ENCODE measurements at regions not wholly inside any gene's neighbourhood (a gene's known extent, or its start where the extent isn't known, plus 50 kb on each side); places are given as distances from the start of the nearest gene placed in this dataset.

DNA sequence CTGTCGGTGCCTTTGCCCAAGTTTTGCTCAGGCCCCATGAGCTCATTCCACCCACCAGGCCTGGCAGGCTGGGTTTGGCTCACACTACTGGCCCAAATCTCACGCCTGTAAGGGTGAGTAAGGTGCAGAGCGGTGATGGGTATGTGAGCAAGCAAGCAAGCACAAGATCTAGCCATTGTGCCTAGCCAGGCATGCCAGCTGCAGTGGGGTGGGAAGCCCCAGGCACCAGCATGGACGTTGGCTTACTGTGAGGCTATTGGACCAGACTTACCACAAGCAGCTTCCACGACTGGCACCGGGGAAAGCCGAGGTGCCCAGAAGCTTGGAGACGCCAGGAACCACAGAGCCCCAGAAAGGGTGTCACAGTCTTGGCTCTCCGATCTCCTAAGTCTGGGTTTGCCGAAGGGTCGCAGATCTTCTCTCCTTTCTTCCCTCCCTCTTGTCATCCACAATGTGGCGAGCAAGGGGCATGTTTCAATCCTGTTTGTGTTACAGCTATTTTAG is 2659.4 kb upstream of the PCDH20 start (continued):
- TF ChIP-seq, protein P1, sequence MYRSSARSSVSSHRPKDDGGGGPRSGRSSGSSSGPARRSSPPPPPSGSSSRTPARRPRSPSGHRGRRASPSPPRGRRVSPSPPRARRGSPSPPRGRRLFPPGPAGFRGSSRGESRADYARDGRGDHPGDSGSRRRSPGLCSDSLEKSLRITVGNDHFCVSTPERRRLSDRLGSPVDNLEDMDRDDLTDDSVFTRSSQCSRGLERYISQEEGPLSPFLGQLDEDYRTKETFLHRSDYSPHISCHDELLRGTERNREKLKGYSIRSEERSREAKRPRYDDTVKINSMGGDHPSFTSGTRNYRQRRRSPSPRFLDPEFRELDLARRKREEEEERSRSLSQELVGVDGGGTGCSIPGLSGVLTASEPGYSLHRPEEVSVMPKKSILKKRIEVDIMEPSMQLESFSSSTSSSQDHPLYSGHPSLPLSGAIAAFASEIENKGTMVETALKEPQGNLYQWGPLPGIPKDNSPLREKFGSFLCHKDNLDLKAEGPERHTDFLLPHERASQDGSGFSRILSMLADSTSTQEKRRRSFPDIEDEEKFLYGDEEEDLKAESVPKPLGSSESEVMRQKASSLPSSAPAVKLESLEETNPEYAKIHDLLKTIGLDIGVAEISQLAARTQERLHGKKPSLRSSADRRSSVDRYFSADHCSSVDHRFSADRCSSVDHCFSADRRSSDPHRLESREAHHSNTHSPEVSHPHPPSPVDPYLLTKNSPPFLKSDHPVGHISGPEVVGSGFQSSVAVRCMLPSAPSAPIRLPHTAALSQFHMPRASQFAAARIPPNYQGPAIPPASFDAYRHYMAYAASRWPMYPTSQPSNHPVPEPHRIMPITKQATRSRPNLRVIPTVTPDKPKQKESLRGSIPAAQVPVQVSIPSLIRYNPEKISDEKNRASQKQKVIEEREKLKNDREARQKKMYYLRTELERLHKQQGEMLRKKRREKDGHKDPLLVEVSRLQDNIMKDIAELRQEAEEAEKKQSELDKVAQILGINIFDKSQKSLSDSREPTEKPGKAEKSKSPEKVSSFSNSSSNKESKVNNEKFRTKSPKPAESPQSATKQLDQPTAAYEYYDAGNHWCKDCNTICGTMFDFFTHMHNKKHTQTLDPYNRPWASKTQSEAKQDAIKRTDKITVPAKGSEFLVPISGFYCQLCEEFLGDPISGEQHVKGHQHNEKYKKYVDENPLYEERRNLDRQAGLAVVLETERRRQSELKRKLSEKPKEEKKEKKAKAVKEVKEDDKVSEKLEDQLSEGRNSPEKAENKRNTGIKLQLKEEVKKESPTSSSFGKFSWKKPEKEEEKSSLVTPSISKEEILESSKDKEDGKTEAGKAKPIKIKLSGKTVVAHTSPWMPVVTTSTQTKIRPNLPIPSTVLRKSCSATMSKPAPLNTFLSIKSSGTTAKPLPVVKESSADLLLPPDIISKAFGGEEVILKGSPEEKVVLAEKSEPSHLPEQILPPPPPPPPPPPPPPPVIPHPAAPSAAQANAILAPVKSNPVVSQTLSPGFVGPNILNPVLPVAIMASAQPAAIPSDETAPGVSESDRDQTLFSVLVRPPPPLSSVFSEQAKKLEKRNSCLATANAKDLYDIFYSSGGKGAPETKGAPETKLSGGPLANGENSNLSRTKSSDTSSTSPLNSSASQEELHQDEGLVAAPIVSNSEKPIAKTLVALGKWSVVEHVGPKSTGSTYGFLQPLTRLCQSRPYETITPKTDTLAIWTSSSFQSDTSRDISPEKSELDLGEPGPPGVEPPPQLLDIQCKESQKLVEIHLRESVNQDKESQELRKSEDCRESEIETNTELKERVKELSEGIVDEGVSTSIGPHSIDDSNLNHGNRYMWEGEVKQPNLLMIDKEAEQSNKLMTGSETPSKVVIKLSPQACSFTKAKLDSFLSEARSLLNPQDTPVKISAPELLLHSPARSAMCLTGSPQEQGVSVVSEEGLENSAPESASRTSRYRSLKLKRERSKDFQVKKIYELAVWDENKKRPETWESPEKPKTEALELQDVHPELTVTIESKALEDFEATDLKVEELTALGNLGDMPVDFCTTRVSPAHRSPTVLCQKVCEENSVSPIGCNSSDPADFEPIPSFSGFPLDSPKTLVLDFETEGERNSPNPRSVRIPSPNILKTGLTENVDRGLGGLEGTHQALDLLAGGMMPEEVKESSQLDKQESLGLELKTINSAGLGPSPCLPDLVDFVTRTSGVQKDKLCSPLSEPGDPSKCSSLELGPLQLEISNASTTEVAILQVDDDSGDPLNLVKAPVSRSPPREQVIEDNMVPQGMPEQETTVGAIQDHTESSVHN (CRISPR knock-in tag; IDR thresholded peaks at IDR 0.05): no peak
- TF ChIP-seq HNRNPL (IDR thresholded peaks at IDR 0.05; ENCODE audit: low read depth, low read length): peak; percentile 54; the same call in 1 of the 2 replicates
- no peak for TF ChIP-seq RAD21 (CRISPR knock-in tag; IDR thresholded peaks at IDR 0.05)
- no peak for TF ChIP-seq NR1H2 (CRISPR knock-in tag; IDR thresholded peaks at IDR 0.05; ENCODE audit: borderline replicate concordance, low read depth)
- no peak for TF ChIP-seq CC2D1A (CRISPR knock-in tag; IDR thresholded peaks at IDR 0.05)
- TF ChIP-seq CCAR2 (optimal IDR thresholded peaks at IDR 0.05; ENCODE audit: low read depth, low read length): no peak
- no peak for TF ChIP-seq KDM4B (CRISPR knock-in tag; IDR thresholded peaks at IDR 0.05)
- TF ChIP-seq ZNF552 (CRISPR knock-in tag; IDR thresholded peaks at IDR 0.05; ENCODE audit: borderline replicate concordance): no peak
- 0 out of 2 replicates have a peak, but pooled peaks have one; percentile 29 for TF ChIP-seq ZNF446 (CRISPR knock-in tag; IDR thresholded peaks at IDR 0.05)
- no peak for TF ChIP-seq ZNF570 (CRISPR knock-in tag; IDR thresholded peaks at IDR 0.05; ENCODE audit: borderline replicate concordance)
- no peak for TF ChIP-seq SP4 (CRISPR knock-in tag; IDR thresholded peaks at IDR 0.05)
- TF ChIP-seq ZNF790 (CRISPR knock-in tag; IDR thresholded peaks at IDR 0.05; ENCODE audit: borderline replicate concordance): 0 out of 2 replicates have a peak, but pooled peaks have one; percentile 61
- no peak for TF ChIP-seq ZBTB1 (CRISPR knock-in tag; IDR thresholded peaks at IDR 0.05; ENCODE audit: borderline replicate concordance)
- 0 out of 2 replicates have a peak, but pooled peaks have one; percentile 55 for TF ChIP-seq ZNF569 (CRISPR knock-in tag; IDR thresholded peaks at IDR 0.05; ENCODE audit: borderline replicate concordance)
- TF ChIP-seq, protein P2, sequence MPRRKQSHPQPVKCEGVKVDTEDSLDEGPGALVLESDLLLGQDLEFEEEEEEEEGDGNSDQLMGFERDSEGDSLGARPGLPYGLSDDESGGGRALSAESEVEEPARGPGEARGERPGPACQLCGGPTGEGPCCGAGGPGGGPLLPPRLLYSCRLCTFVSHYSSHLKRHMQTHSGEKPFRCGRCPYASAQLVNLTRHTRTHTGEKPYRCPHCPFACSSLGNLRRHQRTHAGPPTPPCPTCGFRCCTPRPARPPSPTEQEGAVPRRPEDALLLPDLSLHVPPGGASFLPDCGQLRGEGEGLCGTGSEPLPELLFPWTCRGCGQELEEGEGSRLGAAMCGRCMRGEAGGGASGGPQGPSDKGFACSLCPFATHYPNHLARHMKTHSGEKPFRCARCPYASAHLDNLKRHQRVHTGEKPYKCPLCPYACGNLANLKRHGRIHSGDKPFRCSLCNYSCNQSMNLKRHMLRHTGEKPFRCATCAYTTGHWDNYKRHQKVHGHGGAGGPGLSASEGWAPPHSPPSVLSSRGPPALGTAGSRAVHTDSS (CRISPR knock-in tag; conservative IDR thresholded peaks at IDR 0.05): no peak
- no peak for TF ChIP-seq POGK (CRISPR knock-in tag; conservative IDR thresholded peaks at IDR 0.05)
- TF ChIP-seq DPF2 (CRISPR knock-in tag; IDR thresholded peaks at IDR 0.05; ENCODE audit: borderline replicate concordance, low read depth): no peak
- TF ChIP-seq, protein P3, sequence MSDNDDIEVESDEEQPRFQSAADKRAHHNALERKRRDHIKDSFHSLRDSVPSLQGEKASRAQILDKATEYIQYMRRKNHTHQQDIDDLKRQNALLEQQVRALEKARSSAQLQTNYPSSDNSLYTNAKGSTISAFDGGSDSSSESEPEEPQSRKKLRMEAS (IDR thresholded peaks at IDR 0.05): no peak; the same call in 1 of the 2 replicates
- no peak for TF ChIP-seq WIZ (CRISPR knock-in tag; IDR thresholded peaks at IDR 0.05)
